Gastrocnemius medialis (tissue), 4 donors: ENCODE measurements at regions not wholly inside any gene's neighbourhood (a gene's known extent, or its start where the extent isn't known, plus 50 kb on each side); places are given as distances from the start of the nearest gene placed in this dataset.

Source experiments
- ATAC-seq, 2 donors: fragments of 150-250 bp; one replicate each; pipeline ENCODE4 v1.9.1; 2016
- DNase-seq, 2 donors: peaks; one replicate each; pipeline ENCODE4 v3.0.0-alpha.2; 2019
- H3K27ac ChIP-seq, 4 donors: fragments of 200-600 bp; sonication (generic); 1 replicate in 1 of 4; 2 replicates in 3 of 4; pipeline ENCODE4 v1.5.1; 2016 to 2018; ENCODE audit warnings: mild to moderate bottlenecking in 2 of 4, moderate library complexity in 1 of 4
- H3K27me3 ChIP-seq, 3 donors: fragments of 200-600 bp; sonication (generic) in 2 of 3; 1 replicate in 1 of 3; 2 replicates in 2 of 3; pipeline versions ENCODE4 v1.5.1 to v1.6.0; 2016 to 2019; ENCODE audit warnings: mild to moderate bottlenecking in 1 of 3, moderate library complexity in 1 of 3
- H3K36me3 ChIP-seq, 2 donors: fragments of 200-600 bp; sonication (generic) in 1 of 2; one replicate each; pipeline ENCODE4 v1.5.1; 2017 to 2018
- H3K4me1 ChIP-seq, 2 donors: fragments of 200-600 bp; sonication (generic) in 1 of 2; one replicate each; pipeline ENCODE4 v1.5.1; 2016 to 2017; ENCODE audit warnings: mild to moderate bottlenecking in 2 of 2
- H3K4me3 ChIP-seq, 4 donors: fragments of 200-600 bp; sonication (generic) in 3 of 4; 1 replicate in 1 of 4; 2 replicates in 3 of 4; pipeline ENCODE4 v1.5.1; 2016 to 2019; ENCODE audit warnings: mild to moderate bottlenecking in 2 of 4
- H3K9me3 ChIP-seq, 3 donors: fragments of 200-600 bp; sonication (generic) in 2 of 3; 1 replicate in 1 of 3; 2 replicates in 2 of 3; pipeline ENCODE4 v1.5.1; 2016 to 2019
- POLR2A ChIP-seq, 2 donors: fragments of 450-650 bp; IDR thresholded peaks; one replicate each; pipeline ENCODE4 v1.6.1; 2017; ENCODE audit warnings: antibody characterized with exemption in 2 of 2, mild to moderate bottlenecking in 2 of 2, moderate library complexity in 2 of 2
- in situ Hi-C, 4 donors: fragments of 200-750 bp; cut with MboI; loops; one replicate each; pipeline versions ENCODE4 v1.15.0 to v1.8.0; 2017; ENCODE audit warnings: low sequenced_read_pairs in 4 of 4
- intact Hi-C: fragments of 100-400 bp; cut with DNase I; formaldehyde crosslinking; loops from one replicate; pipeline ENCODE4 v1.15.1; 2023; ENCODE audit warnings: low total_unique reads
- TF ChIP-seq, protein P1 (sequence below), 5 experiments: fragments of 450-650 bp in 3 of 5; fragments of 200-600 bp in 2 of 5; sonication (generic) in 2 of 5; IDR thresholded peaks in 4 of 5; conservative IDR thresholded peaks in 1 of 5; 1 replicate in 4 of 5; 2 replicates in 1 of 5; pipeline ENCODE4 v1.5.1; 2016 to 2019; ENCODE audit warnings: antibody characterized with exemption in 5 of 5, mild to moderate bottlenecking in 3 of 5, moderate library complexity in 3 of 5

DNA sequence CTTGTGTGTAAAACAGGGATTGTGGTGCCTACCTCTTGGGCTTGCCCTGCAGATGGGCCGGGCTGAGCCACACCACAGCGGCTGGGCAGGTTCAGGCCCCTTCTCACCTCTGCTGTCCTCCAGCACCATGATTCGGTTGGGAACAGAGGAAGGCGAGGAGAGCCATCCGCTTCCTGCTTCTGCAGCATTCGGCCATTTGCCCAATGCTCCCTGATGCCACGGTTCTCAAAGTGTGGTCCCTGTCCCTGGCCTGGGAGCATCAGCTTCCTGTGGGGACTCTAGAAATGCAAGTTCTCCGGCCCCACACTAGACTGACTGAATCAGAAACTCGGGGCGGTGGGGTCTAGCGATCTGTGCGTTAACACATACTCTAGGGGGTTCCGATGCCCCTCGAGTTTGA, 65.1 kb downstream of the RRM2 start:
- no peaks in the 10 kb centered on the region for H3K4me1 ChIP-seq
- DNase-seq = no peak
- no peak overlapping the region for H3K27ac ChIP-seq
- ATAC-seq = no peak
- TF ChIP-seq POLR2A (IDR thresholded peaks at IDR 0.05) = no peak
- TF ChIP-seq, protein P1, sequence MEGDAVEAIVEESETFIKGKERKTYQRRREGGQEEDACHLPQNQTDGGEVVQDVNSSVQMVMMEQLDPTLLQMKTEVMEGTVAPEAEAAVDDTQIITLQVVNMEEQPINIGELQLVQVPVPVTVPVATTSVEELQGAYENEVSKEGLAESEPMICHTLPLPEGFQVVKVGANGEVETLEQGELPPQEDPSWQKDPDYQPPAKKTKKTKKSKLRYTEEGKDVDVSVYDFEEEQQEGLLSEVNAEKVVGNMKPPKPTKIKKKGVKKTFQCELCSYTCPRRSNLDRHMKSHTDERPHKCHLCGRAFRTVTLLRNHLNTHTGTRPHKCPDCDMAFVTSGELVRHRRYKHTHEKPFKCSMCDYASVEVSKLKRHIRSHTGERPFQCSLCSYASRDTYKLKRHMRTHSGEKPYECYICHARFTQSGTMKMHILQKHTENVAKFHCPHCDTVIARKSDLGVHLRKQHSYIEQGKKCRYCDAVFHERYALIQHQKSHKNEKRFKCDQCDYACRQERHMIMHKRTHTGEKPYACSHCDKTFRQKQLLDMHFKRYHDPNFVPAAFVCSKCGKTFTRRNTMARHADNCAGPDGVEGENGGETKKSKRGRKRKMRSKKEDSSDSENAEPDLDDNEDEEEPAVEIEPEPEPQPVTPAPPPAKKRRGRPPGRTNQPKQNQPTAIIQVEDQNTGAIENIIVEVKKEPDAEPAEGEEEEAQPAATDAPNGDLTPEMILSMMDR (IDR thresholded peaks at IDR 0.05 in 4 of 5, conservative IDR thresholded peaks at IDR 0.05 in 1 of 5) = no peak
- in situ Hi-C loops (no loop called here), intact Hi-C loops (no loop called here)
- H3K4me3 ChIP-seq = no peak overlapping the region
- no peaks in the 10 kb centered on the region for H3K27me3 ChIP-seq
- no peaks in the 10 kb centered on the region for H3K36me3 ChIP-seq
- no peaks in the 10 kb centered on the region for H3K9me3 ChIP-seq

DNA sequence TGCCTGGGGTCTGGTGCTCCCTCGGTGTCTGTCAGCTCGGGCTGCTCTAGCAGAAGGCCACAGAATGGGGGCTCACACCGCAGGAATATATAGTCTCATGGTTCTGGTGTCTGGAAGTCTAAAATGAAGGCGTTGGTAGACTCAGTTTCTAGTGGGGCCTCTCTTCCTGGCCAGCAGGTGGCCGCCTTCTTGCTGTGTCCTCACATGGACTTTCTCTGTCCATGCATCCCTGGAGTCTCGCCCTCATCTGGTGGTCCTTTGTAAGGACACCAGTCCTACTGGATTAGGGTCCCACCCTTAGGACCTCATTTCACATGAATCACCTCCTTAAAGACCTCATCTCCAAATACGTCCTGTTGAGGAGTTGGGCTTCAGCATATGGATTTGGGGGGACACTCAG, 65.7 kb downstream of the RRM2 start:
- DNase-seq = no peak
- Histone ChIP-seq H3K36me3 (no peaks in the 10 kb centered on the region), H3K27ac (no peak overlapping the region), H3K4me3 (no peak overlapping the region), H3K27me3 (no peaks in the 10 kb centered on the region), H3K9me3 (no peaks in the 10 kb centered on the region), H3K4me1 (no peaks in the 10 kb centered on the region)
- ATAC-seq = no peak
- TF ChIP-seq POLR2A (IDR thresholded peaks at IDR 0.05) = no peak
- TF ChIP-seq, protein P1 (IDR thresholded peaks at IDR 0.05 in 4 of 5, conservative IDR thresholded peaks at IDR 0.05 in 1 of 5) = no peak
- in situ Hi-C loops = no loop called here
- intact Hi-C loops = no loop called here

DNA sequence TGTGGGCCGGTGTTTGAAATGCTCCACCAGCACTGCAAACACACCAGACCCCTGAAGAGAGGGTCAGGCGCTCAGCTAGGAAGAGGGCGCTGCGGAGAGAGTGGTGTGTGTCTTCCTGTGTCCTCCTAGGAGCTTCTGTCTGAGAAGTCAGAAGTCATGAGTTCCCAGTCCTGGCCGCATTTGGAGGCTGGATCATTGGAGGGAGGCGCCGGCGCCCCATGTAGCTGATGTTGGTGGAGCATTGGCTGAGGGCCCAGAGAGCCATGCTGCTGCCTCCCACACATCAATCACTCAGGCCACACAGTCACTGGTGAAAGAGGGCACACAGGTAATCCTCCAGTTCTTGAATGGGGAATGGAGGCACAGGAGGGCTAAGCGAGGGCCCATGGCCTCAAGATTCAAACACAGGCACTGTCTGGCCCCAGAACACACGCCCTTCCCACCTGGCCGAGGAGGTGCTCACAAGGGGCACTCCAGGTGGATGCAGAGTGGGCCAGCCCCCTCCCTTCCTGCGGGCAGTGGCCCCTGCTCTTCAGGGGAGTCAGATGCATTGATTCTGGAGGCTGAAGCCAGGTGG, 66.3 kb downstream of the RRM2 start:
- TF ChIP-seq, protein P1 (IDR thresholded peaks at IDR 0.05 in 4 of 5, conservative IDR thresholded peaks at IDR 0.05 in 1 of 5) = no peak
- TF ChIP-seq POLR2A (IDR thresholded peaks at IDR 0.05) = no peak
- Histone ChIP-seq H3K4me1 (no peaks in the 10 kb centered on the region), H3K9me3 (no peaks in the 10 kb centered on the region), H3K27me3 (no peaks in the 10 kb centered on the region), H3K27ac (no peak overlapping the region), H3K36me3 (no peaks in the 10 kb centered on the region), H3K4me3 (no peak overlapping the region)
- ATAC-seq (no peak), DNase-seq (no peak)
- intact Hi-C loops (no loop called here), in situ Hi-C loops (no loop called here)

GRCh38 chr2:10190255-10190654, 67.7 kb downstream of the RRM2 start:
- intact Hi-C loops = no loop called here
- no peak overlapping the region for H3K27ac ChIP-seq
- no peak for ATAC-seq
- no peaks in the 10 kb centered on the region for H3K27me3 ChIP-seq
- no peak for DNase-seq
- TF ChIP-seq POLR2A (IDR thresholded peaks at IDR 0.05) = no peak
- TF ChIP-seq, protein P1 (IDR thresholded peaks at IDR 0.05 in 4 of 5, conservative IDR thresholded peaks at IDR 0.05 in 1 of 5) = no peak
- H3K9me3 ChIP-seq = no peaks in the 10 kb centered on the region
- in situ Hi-C loops = no loop called here
- H3K4me3 ChIP-seq = no peak overlapping the region
- no peaks in the 10 kb centered on the region for H3K36me3 ChIP-seq
- no peaks in the 10 kb centered on the region for H3K4me1 ChIP-seq
